ENCODE measurements at regions not wholly inside any gene's neighbourhood (a gene's known extent, or its start where the extent isn't known, plus 50 kb on each side); places are given as distances from the start of the nearest gene placed in this dataset.

DNA sequence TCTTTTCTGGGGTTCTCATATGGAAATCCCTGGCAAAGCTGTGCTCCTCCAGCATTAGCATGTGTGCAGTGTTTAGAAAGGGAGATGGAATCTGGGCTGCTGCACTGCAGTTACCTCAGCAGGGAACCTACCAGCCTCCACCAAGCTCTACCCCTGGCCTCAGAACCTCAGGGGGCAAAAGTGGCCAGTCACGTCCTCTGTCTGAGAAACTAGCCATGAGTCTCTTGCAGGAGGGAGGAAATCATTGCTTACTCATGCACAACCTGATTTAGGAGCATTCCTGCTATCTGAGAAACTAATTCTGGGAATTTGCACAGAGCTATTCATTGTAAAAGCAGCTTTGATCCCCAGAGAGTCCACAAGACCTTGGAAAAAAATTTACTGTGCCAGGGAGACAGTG is 80.6 kb upstream of the IPO9 start:
- H2AK5ac ChIP-seq (ENCODE audit: low read length, severe bottlenecking), result peak overlapping the region; percentile 56
- H3K23ac ChIP-seq (ENCODE audit: low read length in 2 of 2), result no peak overlapping the region
- peak overlapping the region in 1 of 2 experiments; percentile 38 for H2BK12ac ChIP-seq (ENCODE audit: low read length in 2 of 2)
- no peak overlapping the region for H3K14ac ChIP-seq (ENCODE audit: low read length in 2 of 2)
- H2BK5ac ChIP-seq (ENCODE audit: low read depth, low read length, poor library complexity, severe bottlenecking), result peak overlapping the region; percentile 71
- H3K9me3 ChIP-seq (ENCODE audit: control insufficient read depth, low read length), result no peaks in the 10 kb centered on the region
- peaks cover 18% of the 10 kb centered on the region for H3K4me1 ChIP-seq (ENCODE audit: control insufficient read depth, insufficient read depth, low read depth, low read length)
- no peak overlapping the region for H2BK15ac ChIP-seq (ENCODE audit: low read depth, poor library complexity, severe bottlenecking)
- H2AFZ ChIP-seq (ENCODE audit: low read depth, low read length), result no peak overlapping the region
- H3K9ac ChIP-seq (ENCODE audit: low read length), result no peak overlapping the region
- H3K4me2 ChIP-seq (ENCODE audit: low read length, poor library complexity, severe bottlenecking), result no peak overlapping the region
- H3K79me1 ChIP-seq (replicated peaks; ENCODE audit: low read length, poor library complexity, severe bottlenecking), result peaks cover 23% of the 10 kb centered on the region
- H3K27me3 ChIP-seq (ENCODE audit: control insufficient read depth in 1 of 2, insufficient read depth in 1 of 2, low read length in 2 of 2), result no peaks in the 10 kb centered on the region
- H3K27ac ChIP-seq (ENCODE audit: low read length, poor library complexity, severe bottlenecking), result peak overlapping the region; percentile 94
- H3K4ac ChIP-seq (ENCODE audit: low read depth in 1 of 2, low read length in 2 of 2), result no peak overlapping the region
- H3K4me3 ChIP-seq (ENCODE audit: insufficient read depth in 1 of 2, low read depth in 1 of 2, low read length in 2 of 2), result no peak overlapping the region
- peak; percentile 89 for DNase-seq
- H3K36me3 ChIP-seq (ENCODE audit: control insufficient read depth in 1 of 2, insufficient read depth in 2 of 2, low read depth in 1 of 2, low read length in 2 of 2), result peaks cover 0 to 30% of the 10 kb centered on the region in 2 experiments
- H2BK120ac ChIP-seq (ENCODE audit: low read depth, low read length), result no peak overlapping the region
- no peak overlapping the region for H4K8ac ChIP-seq (ENCODE audit: low read length)
- no peak overlapping the region for H4K91ac ChIP-seq (ENCODE audit: low read length)
- no peak overlapping the region for H3K18ac ChIP-seq (ENCODE audit: low read depth in 1 of 2, low read length in 2 of 2)
- 0% methylated on average over 1 of the region's 1 CpG for WGBS

DNA sequence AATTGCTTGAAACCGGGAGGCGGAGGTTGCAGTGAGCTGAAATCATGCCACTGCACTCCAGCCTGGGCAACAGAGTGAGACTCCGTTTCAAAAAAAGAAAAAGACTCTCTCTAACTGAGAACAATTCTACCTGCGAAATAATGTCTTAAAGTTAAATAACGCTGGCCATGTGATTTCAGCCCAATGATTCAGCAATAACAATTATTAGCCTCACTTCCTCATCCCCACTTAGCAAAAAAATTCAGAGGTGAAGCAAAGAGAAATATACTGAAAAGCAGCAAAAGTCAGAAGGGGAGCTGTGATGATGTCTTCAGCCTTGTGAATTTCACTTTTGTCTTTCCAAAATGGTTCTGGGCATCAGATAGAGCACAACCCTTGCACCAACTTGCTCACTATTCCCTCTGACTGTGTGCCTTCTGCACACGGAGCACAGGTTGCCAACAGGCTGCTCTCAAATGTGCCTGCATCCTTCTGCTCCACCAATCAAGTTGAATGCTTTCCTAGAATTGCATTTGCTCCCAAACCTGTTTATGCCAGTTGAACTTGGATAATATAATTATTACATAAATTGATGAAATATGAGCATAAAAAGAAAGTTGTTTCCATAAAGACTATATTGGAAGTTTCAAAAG is 79.8 kb upstream of the IPO9 start:
- no peak overlapping the region for H3K4ac ChIP-seq (ENCODE audit: low read depth in 1 of 2, low read length in 2 of 2)
- WGBS, result 92% methylated on average over 6 of the region's 6 CpGs
- H2AK5ac ChIP-seq (ENCODE audit: low read length, severe bottlenecking), result peak overlapping the region; percentile 11
- H3K79me1 ChIP-seq (replicated peaks; ENCODE audit: low read length, poor library complexity, severe bottlenecking), result peaks cover 23% of the 10 kb centered on the region
- DNase-seq, result no peak
- no peak overlapping the region for H3K23ac ChIP-seq (ENCODE audit: low read length in 2 of 2)
- H4K91ac ChIP-seq (ENCODE audit: low read length), result no peak overlapping the region
- H3K4me1 ChIP-seq (ENCODE audit: control insufficient read depth, insufficient read depth, low read depth, low read length), result peaks cover 18% of the 10 kb centered on the region
- H2BK120ac ChIP-seq (ENCODE audit: low read depth, low read length), result no peak overlapping the region
- H4K8ac ChIP-seq (ENCODE audit: low read length), result no peak overlapping the region
- no peak overlapping the region for H2BK12ac ChIP-seq (ENCODE audit: low read length in 2 of 2)
- H3K4me2 ChIP-seq (ENCODE audit: low read length, poor library complexity, severe bottlenecking), result no peak overlapping the region
- H3K4me3 ChIP-seq (ENCODE audit: insufficient read depth in 1 of 2, low read depth in 1 of 2, low read length in 2 of 2), result no peak overlapping the region
- H2AFZ ChIP-seq (ENCODE audit: low read depth, low read length), result no peak overlapping the region
- no peak overlapping the region for H3K14ac ChIP-seq (ENCODE audit: low read length in 2 of 2)
- H3K27me3 ChIP-seq (ENCODE audit: control insufficient read depth in 1 of 2, insufficient read depth in 1 of 2, low read length in 2 of 2), result no peaks in the 10 kb centered on the region
- H3K27ac ChIP-seq (ENCODE audit: low read length, poor library complexity, severe bottlenecking), result peak overlapping the region; percentile 94
- peak overlapping the region in 1 of 2 experiments; percentile 50 for H3K18ac ChIP-seq (ENCODE audit: low read depth in 1 of 2, low read length in 2 of 2)
- H3K36me3 ChIP-seq (ENCODE audit: control insufficient read depth in 1 of 2, insufficient read depth in 2 of 2, low read depth in 1 of 2, low read length in 2 of 2), result peaks cover 0 to 29% of the 10 kb centered on the region in 2 experiments
- H3K9me3 ChIP-seq (ENCODE audit: control insufficient read depth, low read length), result no peaks in the 10 kb centered on the region
- H2BK15ac ChIP-seq (ENCODE audit: low read depth, poor library complexity, severe bottlenecking), result no peak overlapping the region
- H2BK5ac ChIP-seq (ENCODE audit: low read depth, low read length, poor library complexity, severe bottlenecking), result no peak overlapping the region
- no peak overlapping the region for H3K9ac ChIP-seq (ENCODE audit: low read length)

DNA sequence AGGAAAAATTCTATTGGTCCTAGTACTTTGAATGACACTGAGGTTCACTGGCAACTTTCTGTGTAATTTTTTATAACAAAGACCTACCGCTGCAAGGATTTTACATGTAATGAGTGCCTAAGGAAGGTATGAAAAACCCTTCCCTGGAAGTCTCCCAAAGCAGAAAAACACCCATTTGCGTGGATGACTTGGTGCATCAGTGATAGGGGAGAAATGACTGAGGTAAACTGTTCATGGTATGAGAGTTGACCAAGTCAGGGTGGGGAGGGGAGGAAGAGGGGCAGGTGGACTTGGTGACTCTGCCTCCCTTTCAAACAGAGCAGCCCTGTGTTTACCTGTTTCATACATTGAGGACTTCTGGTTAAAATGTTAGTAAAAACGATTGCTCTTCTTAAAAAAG is 78.8 kb upstream of the IPO9 start:
- no peak overlapping the region for H4K8ac ChIP-seq (ENCODE audit: low read length)
- H3K23ac ChIP-seq (ENCODE audit: low read length in 2 of 2), result peak overlapping the region in 1 of 2 experiments; percentile 77
- no peak overlapping the region for H3K4me2 ChIP-seq (ENCODE audit: low read length, poor library complexity, severe bottlenecking)
- H2AFZ ChIP-seq (ENCODE audit: low read depth, low read length), result no peak overlapping the region
- H3K9ac ChIP-seq (ENCODE audit: low read length), result no peak overlapping the region
- H2AK5ac ChIP-seq (ENCODE audit: low read length, severe bottlenecking), result peak overlapping the region; percentile 61
- no peak for DNase-seq
- H3K9me3 ChIP-seq (ENCODE audit: control insufficient read depth, low read length), result no peaks in the 10 kb centered on the region
- H2BK5ac ChIP-seq (ENCODE audit: low read depth, low read length, poor library complexity, severe bottlenecking), result no peak overlapping the region
- 50% methylated on average over 2 of the region's 3 CpGs for WGBS
- H3K4me1 ChIP-seq (ENCODE audit: control insufficient read depth, insufficient read depth, low read depth, low read length), result peaks cover 18% of the 10 kb centered on the region
- no peak overlapping the region for H2BK12ac ChIP-seq (ENCODE audit: low read length in 2 of 2)
- H3K18ac ChIP-seq (ENCODE audit: low read depth in 1 of 2, low read length in 2 of 2), result no peak overlapping the region
- no peaks in the 10 kb centered on the region for H3K27me3 ChIP-seq (ENCODE audit: control insufficient read depth in 1 of 2, insufficient read depth in 1 of 2, low read length in 2 of 2)
- H2BK15ac ChIP-seq (ENCODE audit: low read depth, poor library complexity, severe bottlenecking), result no peak overlapping the region
- peaks cover 0 to 20% of the 10 kb centered on the region in 2 experiments for H3K36me3 ChIP-seq (ENCODE audit: control insufficient read depth in 1 of 2, insufficient read depth in 2 of 2, low read depth in 1 of 2, low read length in 2 of 2)
- no peak overlapping the region for H3K4ac ChIP-seq (ENCODE audit: low read depth in 1 of 2, low read length in 2 of 2)
- no peak overlapping the region for H3K27ac ChIP-seq (ENCODE audit: low read length, poor library complexity, severe bottlenecking)
- peaks cover 20% of the 10 kb centered on the region for H3K79me1 ChIP-seq (replicated peaks; ENCODE audit: low read length, poor library complexity, severe bottlenecking)
- H3K14ac ChIP-seq (ENCODE audit: low read length in 2 of 2), result no peak overlapping the region
- H4K91ac ChIP-seq (ENCODE audit: low read length), result peak overlapping the region; percentile 18
- H2BK120ac ChIP-seq (ENCODE audit: low read depth, low read length), result no peak overlapping the region
- H3K4me3 ChIP-seq (ENCODE audit: insufficient read depth in 1 of 2, low read depth in 1 of 2, low read length in 2 of 2), result no peak overlapping the region

DNA sequence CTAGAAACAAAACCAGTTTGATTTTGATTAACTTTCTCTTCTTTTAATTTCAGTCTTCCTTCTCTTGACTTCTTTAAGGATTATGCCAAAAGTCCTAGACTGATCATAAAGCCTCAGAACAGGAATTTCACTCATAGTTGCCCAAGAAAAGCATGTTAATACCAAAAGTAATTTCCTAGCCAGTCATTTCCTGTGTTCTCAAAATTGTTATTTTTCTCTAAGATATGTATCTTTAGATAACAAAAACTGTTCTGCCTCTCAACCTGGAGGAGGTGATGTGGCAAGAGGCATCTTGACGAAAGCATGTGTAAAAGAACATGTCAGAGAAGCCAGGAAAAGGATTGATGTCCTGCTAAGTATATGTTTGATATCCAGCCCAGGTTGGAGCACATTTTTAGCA is 78.0 kb upstream of the IPO9 start:
- H2AFZ ChIP-seq (ENCODE audit: low read depth, low read length), result no peak overlapping the region
- H3K4ac ChIP-seq (ENCODE audit: low read depth in 1 of 2, low read length in 2 of 2), result no peak overlapping the region
- H3K27ac ChIP-seq (ENCODE audit: low read length, poor library complexity, severe bottlenecking), result peak overlapping the region; percentile 47
- H2AK5ac ChIP-seq (ENCODE audit: low read length, severe bottlenecking), result peak overlapping the region; percentile 23
- no peak overlapping the region for H2BK15ac ChIP-seq (ENCODE audit: low read depth, poor library complexity, severe bottlenecking)
- no peaks in the 10 kb centered on the region for H3K27me3 ChIP-seq (ENCODE audit: control insufficient read depth in 1 of 2, insufficient read depth in 1 of 2, low read length in 2 of 2)
- H2BK120ac ChIP-seq (ENCODE audit: low read depth, low read length), result no peak overlapping the region
- H2BK5ac ChIP-seq (ENCODE audit: low read depth, low read length, poor library complexity, severe bottlenecking), result no peak overlapping the region
- peaks cover 20% of the 10 kb centered on the region for H3K79me1 ChIP-seq (replicated peaks; ENCODE audit: low read length, poor library complexity, severe bottlenecking)
- H3K9ac ChIP-seq (ENCODE audit: low read length), result peak overlapping the region; percentile 26
- H3K18ac ChIP-seq (ENCODE audit: low read depth in 1 of 2, low read length in 2 of 2), result peak overlapping the region in 1 of 2 experiments; percentile 16
- H3K4me2 ChIP-seq (ENCODE audit: low read length, poor library complexity, severe bottlenecking), result no peak overlapping the region
- no peak overlapping the region for H4K8ac ChIP-seq (ENCODE audit: low read length)
- H3K9me3 ChIP-seq (ENCODE audit: control insufficient read depth, low read length), result no peaks in the 10 kb centered on the region
- H3K4me1 ChIP-seq (ENCODE audit: control insufficient read depth, insufficient read depth, low read depth, low read length), result peaks cover 20% of the 10 kb centered on the region
- no peak overlapping the region for H2BK12ac ChIP-seq (ENCODE audit: low read length in 2 of 2)
- peaks cover 0 to 16% of the 10 kb centered on the region in 2 experiments for H3K36me3 ChIP-seq (ENCODE audit: control insufficient read depth in 1 of 2, insufficient read depth in 2 of 2, low read depth in 1 of 2, low read length in 2 of 2)
- H3K14ac ChIP-seq (ENCODE audit: low read length in 2 of 2), result no peak overlapping the region
- 20% methylated on average over 1 of the region's 1 CpG for WGBS
- DNase-seq, result peak; percentile 61
- H4K91ac ChIP-seq (ENCODE audit: low read length), result no peak overlapping the region
- no peak overlapping the region for H3K23ac ChIP-seq (ENCODE audit: low read length in 2 of 2)
- no peak overlapping the region for H3K4me3 ChIP-seq (ENCODE audit: insufficient read depth in 1 of 2, low read depth in 1 of 2, low read length in 2 of 2)

All from mesenchymal stem cell (in vitro differentiated cells and primary cell).